ENCODE measurements at regions not wholly inside any gene's neighbourhood (a gene's known extent, or its start where the extent isn't known, plus 50 kb on each side); places are given as distances from the start of the nearest gene placed in this dataset.

DNA sequence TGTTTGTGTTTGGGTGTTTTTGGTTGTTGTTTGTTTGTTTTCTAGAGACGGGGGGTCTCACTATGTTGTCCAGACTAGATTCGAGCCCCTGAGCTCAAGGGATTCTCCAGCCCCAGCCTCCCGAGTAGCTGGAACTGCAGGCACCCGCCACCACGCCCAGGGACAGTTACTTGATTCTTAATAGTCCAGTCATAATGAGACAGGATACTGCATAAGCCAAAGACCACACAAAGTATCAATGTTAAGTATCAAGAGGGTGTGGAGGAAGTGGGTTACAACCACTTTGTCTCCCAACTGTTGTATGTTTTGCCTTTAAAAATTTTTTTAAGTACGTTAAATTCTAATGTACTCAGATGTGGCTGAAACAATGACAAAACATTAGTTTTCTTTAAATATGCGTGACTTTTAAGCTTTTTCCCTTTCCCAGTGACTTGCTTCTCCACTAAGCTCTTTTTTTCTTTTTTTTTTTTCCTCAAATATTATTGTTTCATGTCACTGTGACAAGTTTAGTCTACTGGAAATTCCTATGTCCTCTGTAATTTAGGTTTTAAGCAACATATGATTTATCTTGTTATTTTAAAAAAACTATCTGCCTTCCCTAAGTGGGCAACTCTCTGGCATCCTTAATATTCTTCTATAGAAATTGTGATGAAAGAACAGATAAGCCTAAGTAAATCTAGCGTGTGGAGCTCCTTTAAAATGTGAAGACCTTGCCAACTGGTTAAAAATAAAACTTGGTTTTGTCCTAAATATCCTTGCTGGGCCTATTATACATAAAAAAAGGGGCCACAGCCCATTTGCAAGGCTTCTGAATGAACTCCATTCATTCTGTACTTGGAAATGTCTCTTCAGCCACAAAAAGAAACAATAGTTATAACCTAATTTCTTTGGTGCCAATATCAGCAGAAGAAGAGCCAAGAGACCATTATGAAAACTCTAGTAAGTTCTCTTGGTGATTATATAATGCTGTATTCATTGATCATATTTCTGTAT lies 56.2 kb upstream of the DPH5 start:
- DNase-seq (ENCODE audit: low read depth): peak; percentile 19

DNA sequence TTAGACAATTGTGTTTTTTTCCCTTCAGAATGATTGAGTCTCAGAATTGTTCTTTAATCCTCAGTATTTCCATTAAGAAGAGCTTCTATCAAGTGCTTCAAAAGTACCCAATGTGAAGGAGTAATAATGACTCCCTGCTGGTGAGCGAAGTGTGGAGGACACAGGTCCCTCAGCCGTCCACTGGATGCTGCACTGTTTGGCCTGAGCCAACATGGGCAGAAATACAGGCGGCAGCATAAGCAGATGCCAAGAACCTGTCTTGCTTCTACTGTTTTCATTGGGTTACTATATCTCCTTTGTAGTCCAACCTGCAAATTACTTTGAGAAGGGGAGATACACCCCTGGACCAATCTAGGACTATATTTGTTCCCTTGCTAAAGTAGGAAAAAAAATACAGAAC lies 55.3 kb upstream of the DPH5 start:
- DNase-seq (ENCODE audit: low read depth): no peak

GRCh38 chr1:101079341-101079740 lies 53.8 kb upstream of the DPH5 start:
- DNase-seq (ENCODE audit: low read depth): no peak

DNA sequence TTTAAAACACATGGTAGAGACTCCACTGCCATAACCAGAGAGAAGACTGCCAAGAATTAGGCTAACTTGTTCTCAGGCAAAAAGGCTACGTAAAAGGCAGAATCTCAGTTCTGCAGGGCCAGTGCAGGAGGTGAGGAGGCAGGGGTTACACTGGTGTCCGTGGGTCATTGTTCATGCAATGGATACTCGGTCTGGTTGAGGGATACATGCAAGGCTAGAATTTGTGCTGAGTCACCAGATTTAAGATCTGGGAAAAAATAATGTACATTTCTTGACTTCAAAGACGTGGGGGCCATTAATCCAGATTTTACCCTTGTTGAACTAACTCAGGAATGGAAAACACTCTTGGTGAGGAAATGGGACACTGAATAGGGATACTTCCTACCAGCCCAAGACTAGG lies 52.3 kb upstream of the DPH5 start:
- DNase-seq (ENCODE audit: low read depth): no peak

- DNase-seq (ENCODE audit: low read depth): no peak
Observed at GRCh38 chr1:101075926-101076325, 50.3 kb upstream of the DPH5 start.
